Karpas-422 (cell line): ENCODE measurements at regions not wholly inside any gene's neighbourhood (a gene's known extent, or its start where the extent isn't known, plus 50 kb on each side); places are given as distances from the start of the nearest gene placed in this dataset.
"Not testable (repeated sequence)": the region's sequence is repeated elsewhere in the genome, so short reads cannot be mapped to it uniquely, and the experiment has no call there.

Experiments used
- DNase-seq: peaks from one replicate; pipeline ENCODE4 v3.0.0-alpha.2; 2015
- H2AFZ ChIP-seq: fragments of 200-600 bp; sonication (generic); 2 replicates; pipeline ENCODE4 v1.6.1; 2014; ENCODE audit warnings: antibody characterized with exemption, low read length, mixed read lengths
- H3K27ac ChIP-seq: fragments of 200-600 bp; sonication (generic); 2 replicates; pipeline ENCODE4 v1.5.1; 2014; ENCODE audit warnings: mild to moderate bottlenecking, low read length, moderate library complexity
- H3K27me3 ChIP-seq: fragments of 200-600 bp; sonication (generic); 2 replicates; pipeline ENCODE4 v1.6.1; 2014; ENCODE audit warnings: low read length, mixed read lengths
- H3K36me3 ChIP-seq: fragments of 200-600 bp; sonication (generic); 2 replicates; pipeline ENCODE4 v1.6.1; 2014; ENCODE audit warnings: low read length, mixed read lengths; ENCODE audit not compliant: insufficient read depth
- H3K4me1 ChIP-seq: fragments of 200-600 bp; sonication (generic); 2 replicates; pipeline ENCODE4 v1.6.1; 2014; ENCODE audit warnings: mild to moderate bottlenecking, low read length, mixed read lengths
- H3K4me2 ChIP-seq: fragments of 200-600 bp; sonication (generic); 2 replicates; pipeline ENCODE4 v1.6.1; 2014; ENCODE audit warnings: low read length, low read depth, mild to moderate bottlenecking; ENCODE audit not compliant: poor library complexity, severe bottlenecking
- H3K4me3 ChIP-seq: fragments of 200-600 bp; sonication (generic); 2 replicates; pipeline ENCODE4 v1.5.1; 2014; ENCODE audit warnings: mild to moderate bottlenecking, antibody characterized with exemption, low read length, mixed read lengths
- H3K79me2 ChIP-seq: fragments of 200-600 bp; sonication (generic); 2 replicates; pipeline ENCODE4 v1.6.1; 2014; ENCODE audit warnings: mild to moderate bottlenecking, low read length, mixed read lengths
- H3K9ac ChIP-seq: fragments of 200-600 bp; sonication (generic); 2 replicates; pipeline ENCODE4 v1.6.0; 2014; ENCODE audit warnings: low read length
- H3K9me2 ChIP-seq: fragments of 200-600 bp; sonication (generic), shearing (Covaris generic); replicated peaks from 2 replicates; pipeline ENCODE4 v1.6.0; 2014; ENCODE audit warnings: mild to moderate bottlenecking, low read length, moderate library complexity; ENCODE audit not compliant: insufficient read depth
- H3K9me3 ChIP-seq: fragments of 300-700, 200-600 bp; sonication (generic); 2 replicates; pipeline ENCODE4 v1.6.1; 2014; ENCODE audit warnings: low read length, mixed read lengths
- H4K20me1 ChIP-seq: fragments of 200-600 bp; sonication (generic); 2 replicates; pipeline ENCODE4 v1.6.1; 2014; ENCODE audit warnings: mild to moderate bottlenecking, antibody characterized with exemption, low read length, low read depth; ENCODE audit not compliant: insufficient read depth

- H3K9me2 ChIP-seq, H3K4me1 ChIP-seq, DNase-seq, H3K36me3 ChIP-seq, H4K20me1 ChIP-seq, H3K4me3 ChIP-seq, H3K9ac ChIP-seq, H3K9me3 ChIP-seq, H2AFZ ChIP-seq, H3K27me3 ChIP-seq, H3K79me2 ChIP-seq, H3K4me2 ChIP-seq, H3K27ac ChIP-seq: not testable (repeated sequence)
Measured at GRCh38 chr13:108042866-108043265, 172.5 kb downstream of the LIG4 start.

DNA sequence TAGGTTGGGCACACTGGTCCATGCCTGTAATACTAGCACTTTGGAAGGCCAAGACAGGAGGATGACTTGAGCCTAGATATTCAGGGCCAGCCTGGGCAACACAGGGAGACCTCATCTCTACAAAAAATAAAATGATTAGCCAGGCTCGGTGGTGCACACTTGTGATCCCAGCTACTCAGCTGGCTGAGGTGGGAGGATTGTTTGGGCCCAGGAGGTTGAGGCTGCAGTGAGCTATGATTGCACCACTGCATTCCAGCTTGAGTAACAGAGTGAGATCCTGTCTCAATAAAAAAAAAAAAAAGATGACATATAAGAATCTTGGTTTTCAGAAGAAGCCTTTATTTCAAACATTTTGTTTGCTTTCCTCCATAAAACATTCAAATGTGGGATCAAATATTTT is 178.0 kb downstream of the LIG4 start:
- Histone ChIP-seq H3K27ac (no peak overlapping the region), H3K36me3 (no peaks in the 10 kb centered on the region), H3K9ac (no peak overlapping the region), H3K4me1 (no peaks in the 10 kb centered on the region), H3K9me3 (peaks cover 9% of the 10 kb centered on the region; the same call in 1 of the 2 replicates), H3K4me3 (no peak overlapping the region), H2AFZ (no peak overlapping the region), H4K20me1 (no peaks in the 10 kb centered on the region), H3K27me3 (no peaks in the 10 kb centered on the region), H3K79me2 (no peaks in the 10 kb centered on the region), H3K4me2 (no peak overlapping the region), H3K9me2 (no peaks in the 10 kb centered on the region; the same call in 1 of the 2 replicates)
- no peak for DNase-seq

DNA sequence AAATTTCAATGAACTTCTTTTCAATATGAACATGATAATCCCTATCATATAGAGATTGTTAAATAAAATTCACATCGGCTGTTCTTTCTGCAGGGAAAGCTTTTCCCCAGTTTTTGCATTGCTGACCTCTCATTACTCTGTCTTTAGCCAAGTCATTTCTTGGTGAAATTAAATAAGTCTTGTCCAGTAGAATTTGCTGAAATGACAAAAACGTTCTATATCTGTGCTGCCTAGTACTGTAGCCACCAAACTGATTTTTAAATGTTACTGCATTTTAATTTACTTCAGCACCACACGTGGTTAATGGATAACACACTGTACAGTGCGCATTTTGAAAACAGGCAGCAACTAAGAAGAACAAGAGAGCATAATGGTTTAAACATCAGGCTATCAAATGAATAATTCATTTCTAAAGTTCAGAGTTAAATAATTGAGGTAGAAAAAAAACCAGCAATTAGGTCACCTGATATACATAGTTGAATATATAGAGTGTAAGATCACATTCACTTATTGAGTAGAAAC is 178.9 kb downstream of the LIG4 start:
- no peak overlapping the region for H3K27ac ChIP-seq

GRCh38 chr13:108034909-108035410 is 180.4 kb downstream of the LIG4 start:
- no peak for DNase-seq
- Histone ChIP-seq H4K20me1 (no peaks in the 10 kb centered on the region), H3K27ac (no peak overlapping the region), H3K36me3 (no peaks in the 10 kb centered on the region), H3K27me3 (no peaks in the 10 kb centered on the region), H2AFZ (no peak overlapping the region), H3K9ac (no peak overlapping the region), H3K9me2 (no peaks in the 10 kb centered on the region; the same call in 1 of the 2 replicates), H3K4me3 (no peak overlapping the region), H3K4me1 (no peaks in the 10 kb centered on the region), H3K4me2 (no peak overlapping the region), H3K9me3 (peaks cover 9% of the 10 kb centered on the region; the same call in 1 of the 2 replicates), H3K79me2 (no peaks in the 10 kb centered on the region)

More for the DNA sequence above, 178.9 kb downstream of the LIG4 start:
- Histone ChIP-seq H2AFZ (no peak overlapping the region), H4K20me1 (no peaks in the 10 kb centered on the region), H3K4me3 (no peak overlapping the region), H3K9me2 (no peaks in the 10 kb centered on the region; the same call in 1 of the 2 replicates), H3K9ac (no peak overlapping the region), H3K27me3 (no peaks in the 10 kb centered on the region), H3K9me3 (peaks cover 9% of the 10 kb centered on the region; the same call in 1 of the 2 replicates), H3K4me2 (no peak overlapping the region), H3K36me3 (no peaks in the 10 kb centered on the region), H3K79me2 (no peaks in the 10 kb centered on the region), H3K4me1 (no peaks in the 10 kb centered on the region)
- no peak for DNase-seq

DNA sequence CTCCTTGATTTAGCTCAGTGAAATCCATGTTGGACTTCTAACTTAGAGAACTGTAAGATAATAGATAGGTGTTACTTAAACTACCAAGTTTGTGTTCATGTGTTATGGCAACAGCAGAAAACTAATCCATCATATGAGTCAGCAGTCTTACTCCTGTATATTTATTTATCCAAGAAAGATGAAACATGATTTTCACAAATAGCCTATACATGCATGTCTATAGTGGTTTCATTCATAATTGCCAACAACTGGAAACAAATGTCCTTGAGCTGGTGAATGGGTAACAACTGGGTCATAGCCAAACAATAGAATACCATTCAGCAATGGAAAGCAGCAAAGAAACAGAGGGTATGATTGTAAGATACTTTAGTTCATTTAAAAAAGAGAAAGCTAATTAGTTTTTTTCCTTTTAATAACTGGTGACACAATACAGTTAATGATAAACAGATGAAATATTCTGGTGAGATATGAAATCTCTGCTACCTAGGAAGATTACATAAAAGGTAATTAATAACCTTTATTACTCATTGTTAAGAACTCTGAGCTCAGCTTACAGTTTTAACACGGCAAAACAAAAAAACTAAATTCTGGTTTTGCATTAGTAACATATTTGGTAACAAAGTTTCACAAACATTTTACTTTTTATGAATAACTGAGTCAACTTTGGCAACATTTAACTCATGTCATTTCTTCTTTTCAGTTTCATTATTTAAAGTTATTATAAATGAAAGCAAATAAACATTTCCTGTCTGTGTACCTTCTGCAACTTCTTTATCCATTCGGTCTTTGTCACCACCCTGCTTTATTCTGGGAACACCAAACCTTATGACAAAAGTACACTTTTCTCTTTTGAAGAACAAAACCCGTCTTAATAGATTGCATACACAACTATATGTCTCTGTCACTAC is 181.3 kb downstream of the LIG4 start:
- H3K9me2 ChIP-seq: no peaks in the 10 kb centered on the region; the same call in 1 of the 2 replicates
- H3K9ac ChIP-seq: no peak overlapping the region
- no peaks in the 10 kb centered on the region for H3K27me3 ChIP-seq
- H4K20me1 ChIP-seq: no peaks in the 10 kb centered on the region
- H3K36me3 ChIP-seq: no peaks in the 10 kb centered on the region
- no peaks in the 10 kb centered on the region for H3K79me2 ChIP-seq
- H3K4me3 ChIP-seq: no peak overlapping the region
- peaks cover 14% of the 10 kb centered on the region; the same call in 1 of the 2 replicates for H3K9me3 ChIP-seq
- no peaks in the 10 kb centered on the region for H3K4me1 ChIP-seq
- H3K27ac ChIP-seq: no peak overlapping the region
- H3K4me2 ChIP-seq: no peak overlapping the region
- H2AFZ ChIP-seq: no peak overlapping the region
- DNase-seq: no peak

GRCh38 chr13:108031865-108032264 is 183.5 kb downstream of the LIG4 start:
- Histone ChIP-seq H3K4me2 (no peak overlapping the region), H3K36me3 (no peaks in the 10 kb centered on the region), H3K27ac (no peak overlapping the region), H4K20me1 (no peaks in the 10 kb centered on the region), H3K27me3 (no peaks in the 10 kb centered on the region), H3K9ac (no peak overlapping the region), H3K4me3 (no peak overlapping the region), H3K4me1 (no peaks in the 10 kb centered on the region), H3K9me3 (peaks cover 20% of the 10 kb centered on the region; the same call in 1 of the 2 replicates), H3K79me2 (no peaks in the 10 kb centered on the region), H2AFZ (no peak overlapping the region), H3K9me2 (no peaks in the 10 kb centered on the region; the same call in 1 of the 2 replicates)
- no peak for DNase-seq

DNA sequence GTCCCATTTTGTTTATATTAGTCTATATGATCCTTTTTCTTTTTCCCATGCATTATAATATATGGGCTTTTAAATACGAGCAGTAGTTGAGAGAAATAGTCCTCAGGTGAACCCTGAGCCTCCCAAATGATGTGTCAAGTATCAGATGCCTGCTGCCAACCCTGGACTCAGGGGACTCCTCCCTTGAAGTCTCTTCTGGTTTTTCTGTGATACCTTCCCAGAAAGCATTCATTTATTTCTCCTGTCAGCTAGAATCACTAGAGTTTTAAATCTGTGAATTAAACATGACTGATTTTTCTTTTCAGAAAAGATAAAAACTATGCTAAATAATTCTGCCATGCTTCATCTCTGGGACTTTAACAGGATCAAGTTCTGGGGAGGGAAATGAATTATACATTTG is 184.6 kb downstream of the LIG4 start:
- Histone ChIP-seq H3K9me3 (peaks cover 16% of the 10 kb centered on the region; the same call in 1 of the 2 replicates), H3K36me3 (no peaks in the 10 kb centered on the region), H2AFZ (no peak overlapping the region), H3K27ac (no peak overlapping the region), H3K9me2 (no peaks in the 10 kb centered on the region), H3K9ac (no peak overlapping the region), H3K27me3 (no peaks in the 10 kb centered on the region), H3K4me2 (no peak overlapping the region), H3K4me1 (no peaks in the 10 kb centered on the region), H4K20me1 (no peaks in the 10 kb centered on the region), H3K79me2 (no peaks in the 10 kb centered on the region), H3K4me3 (no peak overlapping the region)
- no peak for DNase-seq

DNA sequence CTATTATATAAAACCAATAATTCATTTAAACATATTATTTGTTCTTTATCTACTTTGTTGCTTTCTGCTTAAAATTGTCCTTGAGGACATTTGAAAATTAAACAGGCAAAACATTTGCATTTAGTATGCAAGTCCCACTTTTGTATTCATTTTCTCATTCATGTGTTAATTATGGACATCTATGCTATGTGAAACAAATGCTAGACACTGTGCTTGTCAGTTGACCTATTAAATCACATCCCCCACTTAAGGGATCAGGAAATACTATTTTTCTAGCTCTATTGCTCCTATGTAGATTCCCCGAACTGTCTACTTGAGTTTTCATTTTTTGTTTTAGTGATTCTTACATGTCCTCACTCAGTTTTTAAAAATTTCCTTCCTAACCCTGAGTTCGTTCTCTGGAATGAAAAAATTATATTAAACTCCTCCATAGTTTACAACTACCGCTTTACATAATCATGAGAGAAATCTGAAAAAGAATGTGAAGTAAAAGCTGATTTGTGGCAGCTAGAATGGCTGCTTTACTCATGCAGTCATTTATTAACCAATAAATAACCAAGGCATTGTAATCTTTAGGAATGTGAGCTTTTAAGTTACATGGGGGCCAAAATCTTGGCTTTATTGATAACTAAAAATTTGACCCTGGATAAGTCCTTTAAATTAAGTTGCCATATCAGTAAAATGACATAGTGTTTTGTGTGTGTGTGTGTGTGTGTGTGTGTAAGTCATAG is 188.5 kb downstream of the LIG4 start:
- H3K4me1 ChIP-seq: no peaks in the 10 kb centered on the region
- no peak overlapping the region for H3K4me2 ChIP-seq
- H3K79me2 ChIP-seq: no peaks in the 10 kb centered on the region
- DNase-seq: no peak
- no peaks in the 10 kb centered on the region for H4K20me1 ChIP-seq
- no peak overlapping the region for H2AFZ ChIP-seq
- H3K27ac ChIP-seq: no peak overlapping the region
- peaks cover 21% of the 10 kb centered on the region for H3K9me3 ChIP-seq
- H3K4me3 ChIP-seq: no peak overlapping the region
- no peak overlapping the region for H3K9ac ChIP-seq
- no peaks in the 10 kb centered on the region for H3K9me2 ChIP-seq
- no peaks in the 10 kb centered on the region for H3K27me3 ChIP-seq
- no peaks in the 10 kb centered on the region for H3K36me3 ChIP-seq
